ENCODE measurements at regions not wholly inside any gene's neighbourhood (a gene's known extent, or its start where the extent isn't known, plus 50 kb on each side); places are given as distances from the start of the nearest gene placed in this dataset.

GRCh38 chr3:187902041-187902471 lies 156.8 kb upstream of the BCL6 start:
- no peak for DNase-seq (ENCODE audit: low read depth)
- TF ChIP-seq CTCF (IDR thresholded peaks at IDR 0.05; ENCODE audit: low read depth, low read length, missing control alignments): no peak
- no peak overlapping the region for H3K4me3 ChIP-seq (ENCODE audit: low read depth, low read length)

GRCh38 chr3:187902936-187903335 lies 157.7 kb upstream of the BCL6 start:
- no peak overlapping the region for H3K4me3 ChIP-seq (ENCODE audit: low read depth, low read length)
- TF ChIP-seq CTCF (IDR thresholded peaks at IDR 0.05; ENCODE audit: low read depth, low read length, missing control alignments): no peak
- DNase-seq (ENCODE audit: low read depth): no peak

GRCh38 chr3:187903697-187904096 lies 158.4 kb upstream of the BCL6 start:
- no peak for TF ChIP-seq CTCF (IDR thresholded peaks at IDR 0.05; ENCODE audit: low read depth, low read length, missing control alignments)
- no peak overlapping the region for H3K4me3 ChIP-seq (ENCODE audit: low read depth, low read length)
- no peak for DNase-seq (ENCODE audit: low read depth)

- no peak overlapping the region for H3K4me3 ChIP-seq (ENCODE audit: low read depth, low read length)
- no peak for DNase-seq (ENCODE audit: low read depth)
- no peak for TF ChIP-seq CTCF (IDR thresholded peaks at IDR 0.05; ENCODE audit: low read depth, low read length, missing control alignments)
Observed at GRCh38 chr3:187906416-187906815, 161.1 kb upstream of the BCL6 start.

GRCh38 chr3:187906920-187907319 lies 161.7 kb upstream of the BCL6 start:
- TF ChIP-seq CTCF (IDR thresholded peaks at IDR 0.05; ENCODE audit: low read depth, low read length, missing control alignments): no peak
- H3K4me3 ChIP-seq (ENCODE audit: low read depth, low read length): no peak overlapping the region
- no peak for DNase-seq (ENCODE audit: low read depth)

GRCh38 chr3:187909866-187910265 lies 164.6 kb upstream of the BCL6 start:
- H3K4me3 ChIP-seq (ENCODE audit: low read depth, low read length): no peak overlapping the region
- no peak for TF ChIP-seq CTCF (IDR thresholded peaks at IDR 0.05; ENCODE audit: low read depth, low read length, missing control alignments)
- DNase-seq (ENCODE audit: low read depth): no peak

GRCh38 chr3:187912007-187912406 lies 166.7 kb upstream of the BCL6 start:
- TF ChIP-seq CTCF (IDR thresholded peaks at IDR 0.05; ENCODE audit: low read depth, low read length, missing control alignments): no peak
- H3K4me3 ChIP-seq (ENCODE audit: low read depth, low read length): no peak overlapping the region
- no peak for DNase-seq (ENCODE audit: low read depth)
